ENCODE measurements at regions not wholly inside any gene's neighbourhood (a gene's known extent, or its start where the extent isn't known, plus 50 kb on each side); places are given as distances from the start of the nearest gene placed in this dataset.

- Histone ChIP-seq H3F3A (ENCODE audit: low read depth) (no peaks in the 10 kb centered on the region), H3K4me3 (no peak overlapping the region), H3K9me3 (ENCODE audit: low read depth) (no peaks in the 10 kb centered on the region), H4K20me1 (ENCODE audit: low read depth) (no peaks in the 10 kb centered on the region), H3K4me1 (peaks cover 10% of the 10 kb centered on the region), H3K79me2 (ENCODE audit: low read depth) (no peaks in the 10 kb centered on the region), H3K4me2 (no peak overlapping the region), H3K9ac (no peak overlapping the region), H3K36me3 (no peaks in the 10 kb centered on the region), H3K27ac (no peak overlapping the region), H3K27me3 (no peaks in the 10 kb centered on the region), H2AFZ (replicated peaks) (no peak overlapping the region)
- no peak for DNase-seq (ENCODE audit: low spot score)
- peak overlapping the region; percentile 35 for H3K27ac Mint-ChIP-seq
- TF ChIP-seq, protein P1, sequence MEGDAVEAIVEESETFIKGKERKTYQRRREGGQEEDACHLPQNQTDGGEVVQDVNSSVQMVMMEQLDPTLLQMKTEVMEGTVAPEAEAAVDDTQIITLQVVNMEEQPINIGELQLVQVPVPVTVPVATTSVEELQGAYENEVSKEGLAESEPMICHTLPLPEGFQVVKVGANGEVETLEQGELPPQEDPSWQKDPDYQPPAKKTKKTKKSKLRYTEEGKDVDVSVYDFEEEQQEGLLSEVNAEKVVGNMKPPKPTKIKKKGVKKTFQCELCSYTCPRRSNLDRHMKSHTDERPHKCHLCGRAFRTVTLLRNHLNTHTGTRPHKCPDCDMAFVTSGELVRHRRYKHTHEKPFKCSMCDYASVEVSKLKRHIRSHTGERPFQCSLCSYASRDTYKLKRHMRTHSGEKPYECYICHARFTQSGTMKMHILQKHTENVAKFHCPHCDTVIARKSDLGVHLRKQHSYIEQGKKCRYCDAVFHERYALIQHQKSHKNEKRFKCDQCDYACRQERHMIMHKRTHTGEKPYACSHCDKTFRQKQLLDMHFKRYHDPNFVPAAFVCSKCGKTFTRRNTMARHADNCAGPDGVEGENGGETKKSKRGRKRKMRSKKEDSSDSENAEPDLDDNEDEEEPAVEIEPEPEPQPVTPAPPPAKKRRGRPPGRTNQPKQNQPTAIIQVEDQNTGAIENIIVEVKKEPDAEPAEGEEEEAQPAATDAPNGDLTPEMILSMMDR (IDR thresholded peaks at IDR 0.05), result no peak
- H3K4me1 Mint-ChIP-seq, result peaks cover 24% of the 10 kb centered on the region
- H3K4me3 Mint-ChIP-seq, result no peak overlapping the region
- peaks cover 2% of the 10 kb centered on the region for H3K36me3 Mint-ChIP-seq
- peaks cover 4% of the 10 kb centered on the region for H3K27me3 Mint-ChIP-seq (ENCODE audit: insufficient read depth, low read depth)
- peaks cover 6% of the 10 kb centered on the region for H3K9me3 Mint-ChIP-seq
Observed at GRCh38 chr10:3402187-3402751, 229.7 kb upstream of the PITRM1 start.

GRCh38 chr10:3401491-3401938, 228.9 kb upstream of the PITRM1 start:
- Histone ChIP-seq H3K36me3 (no peaks in the 10 kb centered on the region), H3K4me1 (peaks cover 10% of the 10 kb centered on the region), H4K20me1 (ENCODE audit: low read depth) (no peaks in the 10 kb centered on the region), H2AFZ (replicated peaks) (no peak overlapping the region), H3K27me3 (no peaks in the 10 kb centered on the region), H3K27ac (no peak overlapping the region), H3K4me3 (no peak overlapping the region), H3K9me3 (ENCODE audit: low read depth) (no peaks in the 10 kb centered on the region), H3K4me2 (no peak overlapping the region), H3F3A (ENCODE audit: low read depth) (no peaks in the 10 kb centered on the region), H3K79me2 (ENCODE audit: low read depth) (no peaks in the 10 kb centered on the region), H3K9ac (no peak overlapping the region)
- Mint-ChIP-seq H3K27ac (no peak overlapping the region), H3K27me3 (ENCODE audit: insufficient read depth, low read depth) (peaks cover 4% of the 10 kb centered on the region), H3K4me3 (no peak overlapping the region), H3K4me1 (peaks cover 25% of the 10 kb centered on the region), H3K36me3 (peaks cover 2% of the 10 kb centered on the region), H3K9me3 (peaks cover 6% of the 10 kb centered on the region)
- TF ChIP-seq EZH2 (IDR thresholded peaks at IDR 0.05), result no peak
- TF ChIP-seq EZH2phosphoT487 (IDR thresholded peaks at IDR 0.05), result no peak
- TF ChIP-seq, protein P1 (IDR thresholded peaks at IDR 0.05), result no peak
- DNase-seq (ENCODE audit: low spot score), result no peak

- peaks cover 4% of the 10 kb centered on the region for H3K9me3 Mint-ChIP-seq
- no peak overlapping the region for H3K9ac ChIP-seq
- H3K27me3 ChIP-seq, result no peaks in the 10 kb centered on the region
- DNase-seq (ENCODE audit: low spot score), result no peak
- H3K27ac ChIP-seq, result no peak overlapping the region
- no peak overlapping the region for H2AFZ ChIP-seq (replicated peaks)
- TF ChIP-seq EZH2phosphoT487 (IDR thresholded peaks at IDR 0.05) (no peak), EZH2 (IDR thresholded peaks at IDR 0.05) (no peak)
- TF ChIP-seq, protein P1 (IDR thresholded peaks at IDR 0.05), result no peak
- no peaks in the 10 kb centered on the region for H3K36me3 ChIP-seq
- no peaks in the 10 kb centered on the region for H3F3A ChIP-seq (ENCODE audit: low read depth)
- no peaks in the 10 kb centered on the region for H3K79me2 ChIP-seq (ENCODE audit: low read depth)
- H3K27me3 Mint-ChIP-seq (ENCODE audit: insufficient read depth, low read depth), result peaks cover 4% of the 10 kb centered on the region
- no peak overlapping the region for H3K4me2 ChIP-seq
- peaks cover 30% of the 10 kb centered on the region for H3K4me1 Mint-ChIP-seq
- H3K4me1 ChIP-seq, result peaks cover 10% of the 10 kb centered on the region
- H3K4me3 ChIP-seq, result no peak overlapping the region
- no peaks in the 10 kb centered on the region for H3K36me3 Mint-ChIP-seq
- no peaks in the 10 kb centered on the region for H3K9me3 ChIP-seq (ENCODE audit: low read depth)
- H3K27ac Mint-ChIP-seq, result no peak overlapping the region
- no peaks in the 10 kb centered on the region for H4K20me1 ChIP-seq (ENCODE audit: low read depth)
- H3K4me3 Mint-ChIP-seq, result no peak overlapping the region
Observed at GRCh38 chr10:3400348-3400747, 227.8 kb upstream of the PITRM1 start.

All from neural progenitor cell (in vitro differentiated cells).